ENCODE measurements at regions not wholly inside any gene's neighbourhood (a gene's known extent, or its start where the extent isn't known, plus 50 kb on each side); places are given as distances from the start of the nearest gene placed in this dataset.
"Not testable (repeated sequence)": the region's sequence is repeated elsewhere in the genome, so short reads cannot be mapped to it uniquely, and the experiment has no call there.

DNA sequence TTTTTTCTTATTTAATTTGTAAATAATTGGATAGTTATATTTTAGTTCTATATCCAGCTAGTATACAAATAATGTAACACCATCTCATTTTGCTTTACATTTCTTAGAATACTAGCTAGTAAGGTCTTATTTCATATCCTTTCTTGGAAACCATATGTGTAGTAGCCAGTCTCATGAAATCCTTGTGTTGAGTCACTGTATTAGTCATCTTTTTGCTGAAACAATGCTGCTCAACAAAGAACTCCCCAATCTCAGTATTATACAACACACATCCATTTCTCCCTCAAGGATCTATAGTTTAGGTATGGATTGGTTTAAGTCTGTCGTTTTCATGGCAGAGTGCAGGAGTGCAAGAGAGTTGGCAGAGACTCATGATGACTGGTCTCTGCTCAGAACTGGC is 55.6 kb upstream of the NBPF26 start:
- intact Hi-C loops (cut with micrococcal nuclease); H3K4me1 Mint-ChIP-seq (ENCODE audit: low read depth): not testable (repeated sequence)

More for the DNA sequence above, 55.6 kb upstream of the NBPF26 start:
- not testable (repeated sequence) for H3K27me3 Mint-ChIP-seq (ENCODE audit: insufficient read depth); H3K27ac Mint-ChIP-seq; H3K36me3 Mint-ChIP-seq (ENCODE audit: low read depth); H3K9me3 Mint-ChIP-seq; H3K4me3 Mint-ChIP-seq; DNase-seq (ENCODE audit: low spot score)
